ENCODE measurements at regions not wholly inside any gene's neighbourhood (a gene's known extent, or its start where the extent isn't known, plus 50 kb on each side); places are given as distances from the start of the nearest gene placed in this dataset.

DNA sequence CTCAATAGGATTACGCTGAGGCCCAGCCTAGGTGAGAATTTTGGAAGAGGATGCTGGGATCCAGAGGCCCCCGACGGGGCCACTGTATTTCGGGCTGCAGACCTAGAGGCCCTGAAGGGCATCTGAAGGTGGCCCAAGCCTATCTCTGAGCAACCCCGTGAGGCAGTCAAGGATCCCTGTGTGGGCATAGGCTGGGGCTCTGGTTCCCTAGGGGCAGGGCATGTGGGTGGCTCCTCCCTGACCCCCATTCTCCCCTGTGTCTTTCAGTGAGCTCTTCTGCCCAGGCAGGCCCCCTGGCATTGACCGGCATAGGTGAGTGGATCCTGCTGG lies 216.0 kb downstream of the SNRPN start:
- Histone ChIP-seq H2BK20ac (ENCODE audit: low read depth, low read length) (no peak overlapping the region), H3K27ac (ENCODE audit: insufficient read depth, low read length) (no peak overlapping the region), H3K36me3 (ENCODE audit: control insufficient read depth, insufficient read depth, low read length) (no peaks in the 10 kb centered on the region), H2BK5ac (ENCODE audit: low read depth, low read length, poor library complexity, severe bottlenecking) (no peak overlapping the region), H3K56ac (ENCODE audit: extremely low read depth, insufficient read depth, low read length) (no peak overlapping the region), H3K14ac (replicated peaks; ENCODE audit: low read depth, low read length) (no peak overlapping the region), H3K18ac (ENCODE audit: low read depth, low read length) (no peak overlapping the region), H3K79me1 (ENCODE audit: low read depth in 1 of 2, low read length in 2 of 2) (no peaks in the 10 kb centered on the region), H2BK120ac (ENCODE audit: low read depth, low read length) (no peak overlapping the region), H3K4me3 (ENCODE audit: insufficient read depth, low read depth, low read length) (no peak overlapping the region), H2AFZ (replicated peaks; ENCODE audit: low read length, poor library complexity) (no peak overlapping the region), H3K4me2 (ENCODE audit: low read depth, low read length) (no peak overlapping the region), H3K23ac (ENCODE audit: low read depth, low read length) (no peak overlapping the region), H2AK5ac (ENCODE audit: low read depth, low read length) (no peak overlapping the region), H3K4ac (ENCODE audit: low read depth, low read length) (no peak overlapping the region), H4K91ac (ENCODE audit: insufficient read depth, low read depth, low read length) (no peak overlapping the region), H2BK15ac (ENCODE audit: low read depth, low read length) (no peak overlapping the region), H4K8ac (ENCODE audit: low read depth in 2 of 2, low read length in 2 of 2) (no peak overlapping the region), H2AK9ac (replicated peaks; ENCODE audit: low read depth, low read length, poor library complexity) (no peak overlapping the region), H4K20me1 (ENCODE audit: insufficient read depth, low read length) (no peaks in the 10 kb centered on the region), H3K4me1 (ENCODE audit: control insufficient read depth, insufficient read depth, low read length) (no peaks in the 10 kb centered on the region), H3K9me3 (ENCODE audit: control insufficient read depth, insufficient read depth, low read length) (peaks cover 42% of the 10 kb centered on the region), H3K27me3 (ENCODE audit: control insufficient read depth, insufficient read depth, low read length) (no peaks in the 10 kb centered on the region), H3K9me1 (ENCODE audit: insufficient read depth, low read length) (no peaks in the 10 kb centered on the region), H3K9ac (ENCODE audit: low read depth, low read length) (no peak overlapping the region), H4K5ac (ENCODE audit: low read depth, low read length) (no peak overlapping the region)
- no peak for TF ChIP-seq SMC3 (IDR thresholded peaks at IDR 0.05; ENCODE audit: low read depth, low read length)
- TF ChIP-seq MXI1 (IDR thresholded peaks at IDR 0.05; ENCODE audit: borderline replicate concordance, low read depth, low read length) = no peak
- TF ChIP-seq BHLHE40 (IDR thresholded peaks at IDR 0.05; ENCODE audit: low read depth, low read length) = no peak
- no peak for TF ChIP-seq MAZ (IDR thresholded peaks at IDR 0.05; ENCODE audit: borderline replicate concordance, low read depth, low read length)
- TF ChIP-seq POLR2A (IDR thresholded peaks at IDR 0.05; ENCODE audit: low read depth, low read length) = no peak
- no peak for TF ChIP-seq CEBPB (IDR thresholded peaks at IDR 0.05; ENCODE audit: low read depth, low read length)
- no peak for TF ChIP-seq RAD21 (IDR thresholded peaks at IDR 0.05; ENCODE audit: low read length)
- no peak for TF ChIP-seq CHD1 (IDR thresholded peaks at IDR 0.05; ENCODE audit: low read depth, low read length)
- TF ChIP-seq FOS (IDR thresholded peaks at IDR 0.05; ENCODE audit: low read depth, low read length) = no peak
- no peak for TF ChIP-seq RCOR1 (IDR thresholded peaks at IDR 0.05; ENCODE audit: insufficient replicate concordance, low read length)
- TF ChIP-seq, protein P1, sequence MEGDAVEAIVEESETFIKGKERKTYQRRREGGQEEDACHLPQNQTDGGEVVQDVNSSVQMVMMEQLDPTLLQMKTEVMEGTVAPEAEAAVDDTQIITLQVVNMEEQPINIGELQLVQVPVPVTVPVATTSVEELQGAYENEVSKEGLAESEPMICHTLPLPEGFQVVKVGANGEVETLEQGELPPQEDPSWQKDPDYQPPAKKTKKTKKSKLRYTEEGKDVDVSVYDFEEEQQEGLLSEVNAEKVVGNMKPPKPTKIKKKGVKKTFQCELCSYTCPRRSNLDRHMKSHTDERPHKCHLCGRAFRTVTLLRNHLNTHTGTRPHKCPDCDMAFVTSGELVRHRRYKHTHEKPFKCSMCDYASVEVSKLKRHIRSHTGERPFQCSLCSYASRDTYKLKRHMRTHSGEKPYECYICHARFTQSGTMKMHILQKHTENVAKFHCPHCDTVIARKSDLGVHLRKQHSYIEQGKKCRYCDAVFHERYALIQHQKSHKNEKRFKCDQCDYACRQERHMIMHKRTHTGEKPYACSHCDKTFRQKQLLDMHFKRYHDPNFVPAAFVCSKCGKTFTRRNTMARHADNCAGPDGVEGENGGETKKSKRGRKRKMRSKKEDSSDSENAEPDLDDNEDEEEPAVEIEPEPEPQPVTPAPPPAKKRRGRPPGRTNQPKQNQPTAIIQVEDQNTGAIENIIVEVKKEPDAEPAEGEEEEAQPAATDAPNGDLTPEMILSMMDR (conservative IDR thresholded peaks at IDR 0.05; ENCODE audit: low read depth, low read length) = no peak
- TF ChIP-seq, protein P2, sequence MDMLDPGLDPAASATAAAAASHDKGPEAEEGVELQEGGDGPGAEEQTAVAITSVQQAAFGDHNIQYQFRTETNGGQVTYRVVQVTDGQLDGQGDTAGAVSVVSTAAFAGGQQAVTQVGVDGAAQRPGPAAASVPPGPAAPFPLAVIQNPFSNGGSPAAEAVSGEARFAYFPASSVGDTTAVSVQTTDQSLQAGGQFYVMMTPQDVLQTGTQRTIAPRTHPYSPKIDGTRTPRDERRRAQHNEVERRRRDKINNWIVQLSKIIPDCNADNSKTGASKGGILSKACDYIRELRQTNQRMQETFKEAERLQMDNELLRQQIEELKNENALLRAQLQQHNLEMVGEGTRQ (IDR thresholded peaks at IDR 0.05; ENCODE audit: low read depth, low read length) = no peak
- intact Hi-C loops (cut with micrococcal nuclease) = no loop called here
- WGBS, 2 experiments (ENCODE audit: extremely low coverage in 2 of 2, insufficient read length in 1 of 2) = no CpG with 5 or more reads among the region's 6 CpGs
- POLR2A ChIA-PET (ENCODE audit: unreplicated experiment) = no interaction called here
- in situ Hi-C loops (cut with MboI; ENCODE audit: low sequenced_read_pairs) = loop anchor here (25.0 kb wide), 1 partner anchor 1092 kb away; no protein-coding TSS in a partner anchor
- no TSS peak for BruUV-seq (replicated peaks)
- dilution Hi-C loops (cut with HindIII; ENCODE audit: low sequenced_read_pairs, unreplicated experiment) = no loop called here
- CTCF ChIA-PET = no interaction called here
- DNase-seq (no peak), ATAC-seq (ENCODE audit: low read depth) (no peak)
